Ovary (tissue), 7 donors: ENCODE measurements at regions not wholly inside any gene's neighbourhood (a gene's known extent, or its start where the extent isn't known, plus 50 kb on each side); places are given as distances from the start of the nearest gene placed in this dataset.
"Not testable (repeated sequence)": the region's sequence is repeated elsewhere in the genome, so short reads cannot be mapped to it uniquely, and the experiment has no call there.

Source experiments
- DNase-seq, 5 donors: peaks; one replicate each; pipeline ENCODE4 v3.0.0-alpha.2; 2019 to 2020
- H3K27ac ChIP-seq, 2 donors: fragments of 200-600 bp; one replicate each; pipeline versions ENCODE4 v1.5.1 to v1.8.0; 2019 to 2022
- H3K27me3 ChIP-seq: fragments of 200-600 bp; one replicate; pipeline ENCODE4 v1.8.0; 2022
- H3K36me3 ChIP-seq: fragments of 200-600 bp; sonication (generic); one replicate; pipeline ENCODE4 v1.5.1; 2019
- H3K4me1 ChIP-seq: one replicate; pipeline ENCODE4 v1.8.1; 2013; ENCODE audit warnings: mild to moderate bottlenecking, moderate library complexity; ENCODE audit not compliant: insufficient read depth
- H3K4me3 ChIP-seq: fragments of 200-600 bp; sonication (generic); one replicate; pipeline ENCODE4 v1.5.1; 2017
- H3K9me3 ChIP-seq, 2 donors: fragments of 200-600 bp in 1 of 2; sonication (generic) in 1 of 2; one replicate each; pipeline versions ENCODE4 v1.5.1 to v1.8.1; 2013 to 2019; ENCODE audit warnings: mild to moderate bottlenecking in 1 of 2, moderate library complexity in 1 of 2
- CTCF ChIP-seq, 3 donors: fragments of 450-650 bp in 2 of 3; fragments of 200-600 bp in 1 of 3; IDR thresholded peaks; one replicate each; pipeline versions ENCODE4 v1.5.1 to v1.8.0; 2016 to 2022; ENCODE audit warnings: antibody characterized with exemption in 3 of 3, mild to moderate bottlenecking in 1 of 3
- EP300 ChIP-seq: sonication (generic); formaldehyde crosslinking; IDR thresholded peaks from one replicate; pipeline ENCODE4 v1.6.1; 2017; ENCODE audit warnings: antibody characterized with exemption
- POLR2A ChIP-seq: fragments of 450-650 bp; IDR thresholded peaks from one replicate; pipeline ENCODE4 v1.6.1; 2017; ENCODE audit warnings: antibody characterized with exemption, mild to moderate bottlenecking, moderate library complexity
- WGBS, 3 donors: extraction: QIAGEN DNeasy Blood & Tissue Kit in 1 of 3; methylation state at CpG; one replicate each; pipeline versions ENCODE4 v1.1.5 to v1.1.7; 2013 to 2017; 5-methylcytosine and 5-hydroxymethylcytosine counted together
- intact Hi-C, 4 donors: fragments of 100-400 bp; cut with DNase I; formaldehyde crosslinking; loops; one replicate each; pipeline versions ENCODE4 v1.11.0 to v1.15.1; 2022 to 2023
- donor health status: DM: no; HTN: no; CAD: no; lungs with moderate emphysema.
- donor health status: DM: no; HTN: no; CAD: no.
- donor health status: Bipolar disorder and iron deficiency.
- donor health status: DM: no; HTN: no; CAD: no.
- donor health status: DM: yes; HTN: yes; CAD: no.

- Histone ChIP-seq H3K27me3 (no peaks in the 10 kb centered on the region), H3K36me3 (no peaks in the 10 kb centered on the region), H3K27ac (no peak overlapping the region), H3K4me3 (no peak overlapping the region), H3K9me3 (no peaks in the 10 kb centered on the region), H3K4me1 (no peaks in the 10 kb centered on the region)
- intact Hi-C loops, result no loop called here
- WGBS, 3 donors, result 61 to 66% (median 65%) methylated on average over 10 of the region's 10 CpGs
- no peak for DNase-seq
- TF ChIP-seq POLR2A (no peak), EP300 (no peak), CTCF (IDR thresholded peaks at IDR 0.05) (no peak)
Measured at GRCh38 chr3:110886222-110886893, 185.3 kb upstream of the NECTIN3 start.

- Histone ChIP-seq H3K9me3 (no peaks in the 10 kb centered on the region), H3K4me3 (no peak overlapping the region), H3K4me1 (no peaks in the 10 kb centered on the region), H3K27me3 (no peaks in the 10 kb centered on the region), H3K27ac (no peak overlapping the region), H3K36me3 (no peaks in the 10 kb centered on the region)
- no peak for DNase-seq
- TF ChIP-seq POLR2A (no peak), CTCF (IDR thresholded peaks at IDR 0.05) (no peak)
- intact Hi-C loops, result no loop called here
- 80 to 93% (median 86%) methylated on average over 1 of the region's 1 CpG for WGBS, 3 donors
Measured at GRCh38 chr3:110887176-110887575, 184.4 kb upstream of the NECTIN3 start.

- not testable (repeated sequence) for H3K27ac ChIP-seq, DNase-seq
- 90 to 96% (median 95%) methylated on average over 29 to 33 of the region's 33 CpGs for WGBS, 3 donors
Measured at GRCh38 chr3:110888625-110889375, 182.8 kb upstream of the NECTIN3 start.

GRCh38 chr3:110889376-110889699, 182.3 kb upstream of the NECTIN3 start:
- WGBS, 3 donors, result 76% methylated on average over 2 of the region's 3 CpGs; no CpG with 5 or more reads in 2 of the 3 donors
- intact Hi-C loops, H3K27me3 ChIP-seq, H3K9me3 ChIP-seq, DNase-seq, H3K36me3 ChIP-seq, H3K4me3 ChIP-seq, H3K27ac ChIP-seq, H3K4me1 ChIP-seq: not testable (repeated sequence)

More at GRCh38 chr3:110888625-110889375, 182.8 kb upstream of the NECTIN3 start:
- H3K9me3 ChIP-seq, H3K4me3 ChIP-seq, H3K27me3 ChIP-seq, intact Hi-C loops, H3K36me3 ChIP-seq, H3K4me1 ChIP-seq: not testable (repeated sequence)

GRCh38 chr3:110894574-110894973, 177.0 kb upstream of the NECTIN3 start:
- WGBS, 3 donors, result 82 to 90% (median 82%) methylated on average over 2 of the region's 2 CpGs
- Histone ChIP-seq H3K4me3 (no peak overlapping the region), H3K36me3 (no peaks in the 10 kb centered on the region), H3K9me3 (no peaks in the 10 kb centered on the region), H3K27me3 (no peaks in the 10 kb centered on the region), H3K27ac (no peak overlapping the region), H3K4me1 (no peaks in the 10 kb centered on the region)
- intact Hi-C loops, result no loop called here
- no peak for DNase-seq
- TF ChIP-seq EP300, result no peak
- TF ChIP-seq POLR2A, result no peak
- no peak for TF ChIP-seq CTCF (IDR thresholded peaks at IDR 0.05)
